ENCODE measurements at regions not wholly inside any gene's neighbourhood (a gene's known extent, or its start where the extent isn't known, plus 50 kb on each side); places are given as distances from the start of the nearest gene placed in this dataset.

DNA sequence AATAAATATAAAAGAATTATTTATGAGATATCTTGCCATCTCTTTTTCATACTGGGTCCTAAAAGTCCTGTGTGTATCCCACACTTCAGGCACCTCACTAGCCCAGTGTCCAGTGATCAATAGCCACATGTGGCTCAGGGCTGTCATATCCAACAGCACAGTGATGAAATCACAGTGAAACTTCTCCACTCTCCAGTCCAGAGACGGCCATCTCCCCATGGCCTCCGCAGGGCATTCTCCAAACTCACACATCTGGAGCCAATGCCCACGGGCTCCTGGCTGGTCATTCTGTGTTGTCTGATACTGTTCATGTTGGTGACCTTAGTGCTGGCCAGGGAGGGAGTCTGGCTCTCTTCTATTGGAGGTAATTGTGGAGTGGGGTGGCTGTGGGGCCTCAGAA, 125.2 kb upstream of the SDK2 start:
- TF ChIP-seq POLR2AphosphoS5 (IDR thresholded peaks at IDR 0.05; ENCODE audit: low read depth, low read length), result no peak
- no peak for TF ChIP-seq TAF1 (IDR thresholded peaks at IDR 0.05; ENCODE audit: borderline replicate concordance, insufficient read depth, low read length)
- no peak for TF ChIP-seq FOXP2 (optimal IDR thresholded peaks at IDR 0.05; ENCODE audit: borderline replicate concordance, extremely low read depth, extremely low read length, insufficient read depth)
- TF ChIP-seq, protein P1, sequence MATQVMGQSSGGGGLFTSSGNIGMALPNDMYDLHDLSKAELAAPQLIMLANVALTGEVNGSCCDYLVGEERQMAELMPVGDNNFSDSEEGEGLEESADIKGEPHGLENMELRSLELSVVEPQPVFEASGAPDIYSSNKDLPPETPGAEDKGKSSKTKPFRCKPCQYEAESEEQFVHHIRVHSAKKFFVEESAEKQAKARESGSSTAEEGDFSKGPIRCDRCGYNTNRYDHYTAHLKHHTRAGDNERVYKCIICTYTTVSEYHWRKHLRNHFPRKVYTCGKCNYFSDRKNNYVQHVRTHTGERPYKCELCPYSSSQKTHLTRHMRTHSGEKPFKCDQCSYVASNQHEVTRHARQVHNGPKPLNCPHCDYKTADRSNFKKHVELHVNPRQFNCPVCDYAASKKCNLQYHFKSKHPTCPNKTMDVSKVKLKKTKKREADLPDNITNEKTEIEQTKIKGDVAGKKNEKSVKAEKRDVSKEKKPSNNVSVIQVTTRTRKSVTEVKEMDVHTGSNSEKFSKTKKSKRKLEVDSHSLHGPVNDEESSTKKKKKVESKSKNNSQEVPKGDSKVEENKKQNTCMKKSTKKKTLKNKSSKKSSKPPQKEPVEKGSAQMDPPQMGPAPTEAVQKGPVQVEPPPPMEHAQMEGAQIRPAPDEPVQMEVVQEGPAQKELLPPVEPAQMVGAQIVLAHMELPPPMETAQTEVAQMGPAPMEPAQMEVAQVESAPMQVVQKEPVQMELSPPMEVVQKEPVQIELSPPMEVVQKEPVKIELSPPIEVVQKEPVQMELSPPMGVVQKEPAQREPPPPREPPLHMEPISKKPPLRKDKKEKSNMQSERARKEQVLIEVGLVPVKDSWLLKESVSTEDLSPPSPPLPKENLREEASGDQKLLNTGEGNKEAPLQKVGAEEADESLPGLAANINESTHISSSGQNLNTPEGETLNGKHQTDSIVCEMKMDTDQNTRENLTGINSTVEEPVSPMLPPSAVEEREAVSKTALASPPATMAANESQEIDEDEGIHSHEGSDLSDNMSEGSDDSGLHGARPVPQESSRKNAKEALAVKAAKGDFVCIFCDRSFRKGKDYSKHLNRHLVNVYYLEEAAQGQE (IDR thresholded peaks at IDR 0.05; ENCODE audit: insufficient read depth in 1 of 2, low read depth in 2 of 2, low read length in 2 of 2), result no peak

Data from PFSK-1 (cell line).